ENCODE measurements at regions not wholly inside any gene's neighbourhood (a gene's known extent, or its start where the extent isn't known, plus 50 kb on each side); places are given as distances from the start of the nearest gene placed in this dataset.

GRCh38 chr2:65489269-65489668, 56.9 kb upstream of the SPRED2 start:
- TF ChIP-seq SIN3A (IDR thresholded peaks at IDR 0.05; ENCODE audit: borderline replicate concordance, low read depth, low read length) (no peak), ZBTB40 (IDR thresholded peaks at IDR 0.05) (no peak), ZBTB40 (CRISPR knock-in tag; IDR thresholded peaks at IDR 0.05) (no peak), POLR2A (IDR thresholded peaks at IDR 0.05; ENCODE audit: insufficient read depth in 1 of 2, low read depth in 2 of 2, low read length in 2 of 2) (no peak), SMARCC2 (IDR thresholded peaks at IDR 0.05) (no peak), DDIT3 (CRISPR knock-in tag; IDR thresholded peaks at IDR 0.05) (no peak), NFATC3 (CRISPR knock-in tag; IDR thresholded peaks at IDR 0.05) (no peak), ASH2L (IDR thresholded peaks at IDR 0.05; ENCODE audit: insufficient read length, low read depth, low read length) (no peak), ZSCAN20 (CRISPR knock-in tag; IDR thresholded peaks at IDR 0.05; ENCODE audit: borderline replicate concordance) (no peak), CBX1 (IDR thresholded peaks at IDR 0.05; ENCODE audit: low read depth) (no peak), SMC3 (IDR thresholded peaks at IDR 0.05; ENCODE audit: low read length) (no peak), HDAC2 (CRISPR knock-in tag; IDR thresholded peaks at IDR 0.05) (no peak)
- TF ChIP-seq, protein P1, sequence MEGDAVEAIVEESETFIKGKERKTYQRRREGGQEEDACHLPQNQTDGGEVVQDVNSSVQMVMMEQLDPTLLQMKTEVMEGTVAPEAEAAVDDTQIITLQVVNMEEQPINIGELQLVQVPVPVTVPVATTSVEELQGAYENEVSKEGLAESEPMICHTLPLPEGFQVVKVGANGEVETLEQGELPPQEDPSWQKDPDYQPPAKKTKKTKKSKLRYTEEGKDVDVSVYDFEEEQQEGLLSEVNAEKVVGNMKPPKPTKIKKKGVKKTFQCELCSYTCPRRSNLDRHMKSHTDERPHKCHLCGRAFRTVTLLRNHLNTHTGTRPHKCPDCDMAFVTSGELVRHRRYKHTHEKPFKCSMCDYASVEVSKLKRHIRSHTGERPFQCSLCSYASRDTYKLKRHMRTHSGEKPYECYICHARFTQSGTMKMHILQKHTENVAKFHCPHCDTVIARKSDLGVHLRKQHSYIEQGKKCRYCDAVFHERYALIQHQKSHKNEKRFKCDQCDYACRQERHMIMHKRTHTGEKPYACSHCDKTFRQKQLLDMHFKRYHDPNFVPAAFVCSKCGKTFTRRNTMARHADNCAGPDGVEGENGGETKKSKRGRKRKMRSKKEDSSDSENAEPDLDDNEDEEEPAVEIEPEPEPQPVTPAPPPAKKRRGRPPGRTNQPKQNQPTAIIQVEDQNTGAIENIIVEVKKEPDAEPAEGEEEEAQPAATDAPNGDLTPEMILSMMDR (CRISPR knock-in tag; IDR thresholded peaks at IDR 0.05): no peak
